GM21737 (cell line): ENCODE measurements at regions not wholly inside any gene's neighbourhood (a gene's known extent, or its start where the extent isn't known, plus 50 kb on each side); places are given as distances from the start of the nearest gene placed in this dataset.
"Not testable (repeated sequence)": the region's sequence is repeated elsewhere in the genome, so short reads cannot be mapped to it uniquely, and the experiment has no call there.

Experiments used
- ATAC-seq: cut with Tn5 transposase; IDR thresholded peaks from one replicate; pipeline ENCODE4 v1.9.1; 2021; ENCODE audit warnings: mild to moderate bottlenecking, moderate library complexity; ENCODE audit not compliant: unreplicated experiment

- no peak for ATAC-seq
Measured at GRCh38 chr13:97855570-97856303, 97.7 kb upstream of the IPO5 start.

GRCh38 chr13:97856304-97856675, 97.2 kb upstream of the IPO5 start:
- no peak for ATAC-seq

GRCh38 chr13:97858161-97858560, 95.3 kb upstream of the IPO5 start:
- ATAC-seq = no peak

- ATAC-seq = no peak
Measured at GRCh38 chr13:97866346-97866745, 87.1 kb upstream of the IPO5 start.

- no peak for ATAC-seq
Measured at GRCh38 chr13:97866751-97867150, 86.7 kb upstream of the IPO5 start.

- no peak for ATAC-seq
Measured at GRCh38 chr13:97873398-97873797, 80.1 kb upstream of the IPO5 start.

GRCh38 chr13:97875218-97875617, 78.3 kb upstream of the IPO5 start:
- ATAC-seq = no peak

GRCh38 chr13:97875911-97876310, 77.6 kb upstream of the IPO5 start:
- no peak for ATAC-seq

- ATAC-seq = no peak
Measured at GRCh38 chr13:97878431-97879375, 74.8 kb upstream of the IPO5 start.

- ATAC-seq = no peak
Measured at GRCh38 chr13:97879646-97880310, 73.7 kb upstream of the IPO5 start.

- no peak for ATAC-seq
Measured at GRCh38 chr13:97880311-97880675, 73.2 kb upstream of the IPO5 start.

GRCh38 chr13:97881556-97881955, 71.9 kb upstream of the IPO5 start:
- ATAC-seq = no peak

GRCh38 chr13:97883396-97883795, 70.1 kb upstream of the IPO5 start:
- ATAC-seq = no peak

- no peak for ATAC-seq
Measured at GRCh38 chr13:97884707-97885468, 68.6 kb upstream of the IPO5 start.

- ATAC-seq = no peak
Measured at GRCh38 chr13:97885641-97886040, 67.8 kb upstream of the IPO5 start.

- no peak for ATAC-seq
Measured at GRCh38 chr13:97889803-97890202, 63.7 kb upstream of the IPO5 start.

GRCh38 chr13:97890573-97890972, 62.9 kb upstream of the IPO5 start:
- ATAC-seq = no peak

GRCh38 chr13:97891964-97892363, 61.5 kb upstream of the IPO5 start:
- ATAC-seq = not testable (repeated sequence)

- ATAC-seq = no peak
Measured at GRCh38 chr13:97892717-97893116, 60.8 kb upstream of the IPO5 start.

GRCh38 chr13:97895383-97895782, 58.1 kb upstream of the IPO5 start:
- no peak for ATAC-seq

GRCh38 chr13:97896446-97896845, 57.0 kb upstream of the IPO5 start:
- no peak for ATAC-seq
